ENCODE measurements at regions not wholly inside any gene's neighbourhood (a gene's known extent, or its start where the extent isn't known, plus 50 kb on each side); places are given as distances from the start of the nearest gene placed in this dataset.

DNA sequence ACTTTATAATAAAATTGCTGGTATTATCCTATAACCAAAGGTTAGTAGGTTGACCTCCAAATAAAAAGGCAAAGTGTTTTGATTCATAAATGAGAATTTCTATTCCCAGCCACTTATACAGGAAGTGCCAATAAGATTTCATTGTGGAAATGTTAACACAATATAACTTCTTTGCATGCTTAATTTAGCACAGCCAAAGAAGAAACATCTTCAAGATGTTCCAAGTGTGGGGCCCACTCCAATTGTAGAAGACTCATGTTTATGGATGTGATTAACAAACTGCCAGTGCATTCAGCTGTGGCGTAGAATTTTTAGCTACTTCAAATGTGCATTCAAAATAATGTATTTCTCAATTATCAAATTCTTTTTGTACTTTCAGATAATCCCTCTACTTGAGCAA lies 402.3 kb downstream of the DEPDC1B start:
- WGBS, 2 donors = 73 to 80% methylated on average over 1 of the region's 1 CpG
- H3K27ac ChIP-seq (ENCODE audit: low read depth in 1 of 2, low read length in 1 of 2) = no peak overlapping the region
- no peaks in the 10 kb centered on the region for H3K4me1 ChIP-seq (ENCODE audit: control insufficient read depth in 5 of 5, insufficient read depth in 5 of 5, low read length in 5 of 5)
- ATAC-seq (ENCODE audit: insufficient read depth, low FRiP score) = no peak
- peaks cover 0 to 3% (median 0%) of the 10 kb centered on the region in 4 donors for H3K9me3 ChIP-seq (ENCODE audit: control insufficient read depth in 4 of 4, insufficient read depth in 3 of 4, low read length in 3 of 4)
- no peak overlapping the region for H3K4me3 ChIP-seq
- TF ChIP-seq, protein P1, sequence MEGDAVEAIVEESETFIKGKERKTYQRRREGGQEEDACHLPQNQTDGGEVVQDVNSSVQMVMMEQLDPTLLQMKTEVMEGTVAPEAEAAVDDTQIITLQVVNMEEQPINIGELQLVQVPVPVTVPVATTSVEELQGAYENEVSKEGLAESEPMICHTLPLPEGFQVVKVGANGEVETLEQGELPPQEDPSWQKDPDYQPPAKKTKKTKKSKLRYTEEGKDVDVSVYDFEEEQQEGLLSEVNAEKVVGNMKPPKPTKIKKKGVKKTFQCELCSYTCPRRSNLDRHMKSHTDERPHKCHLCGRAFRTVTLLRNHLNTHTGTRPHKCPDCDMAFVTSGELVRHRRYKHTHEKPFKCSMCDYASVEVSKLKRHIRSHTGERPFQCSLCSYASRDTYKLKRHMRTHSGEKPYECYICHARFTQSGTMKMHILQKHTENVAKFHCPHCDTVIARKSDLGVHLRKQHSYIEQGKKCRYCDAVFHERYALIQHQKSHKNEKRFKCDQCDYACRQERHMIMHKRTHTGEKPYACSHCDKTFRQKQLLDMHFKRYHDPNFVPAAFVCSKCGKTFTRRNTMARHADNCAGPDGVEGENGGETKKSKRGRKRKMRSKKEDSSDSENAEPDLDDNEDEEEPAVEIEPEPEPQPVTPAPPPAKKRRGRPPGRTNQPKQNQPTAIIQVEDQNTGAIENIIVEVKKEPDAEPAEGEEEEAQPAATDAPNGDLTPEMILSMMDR (IDR thresholded peaks at IDR 0.05; ENCODE audit: control extremely low read depth, extremely low read depth) = no peak
- H3K9ac ChIP-seq (ENCODE audit: insufficient read depth in 1 of 2, low read length in 2 of 2) = no peak overlapping the region
- H3K36me3 ChIP-seq (ENCODE audit: control insufficient read depth in 4 of 4, insufficient read depth in 4 of 4, low read length in 4 of 4) = no peaks in the 10 kb centered on the region
- no peaks in the 10 kb centered on the region for H3K27me3 ChIP-seq (ENCODE audit: control insufficient read depth in 3 of 3, insufficient read depth in 3 of 3, low read length in 2 of 3)
- no peak for DNase-seq

DNA sequence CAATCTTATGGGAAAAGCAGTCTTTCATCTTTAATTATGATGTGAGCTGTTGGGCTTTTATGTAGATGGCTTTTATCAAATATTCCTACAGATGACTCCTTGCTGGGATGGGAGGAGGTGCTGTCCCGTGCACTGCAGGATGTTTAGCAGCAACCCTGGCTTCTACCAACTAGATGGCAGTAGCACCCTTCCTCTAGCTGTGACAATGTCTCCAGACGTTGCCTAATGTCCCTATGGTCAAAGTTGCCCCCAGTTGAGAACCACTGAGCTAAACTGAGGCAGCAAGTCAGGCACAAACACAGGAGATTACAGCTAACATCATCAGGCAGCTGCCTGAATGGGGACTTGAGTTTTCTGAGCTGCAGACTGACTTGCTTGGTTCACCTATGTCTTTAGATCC lies 401.9 kb upstream of the PDE4D start:
- no peak for ATAC-seq (ENCODE audit: insufficient read depth, low FRiP score)
- 8 to 10% methylated on average over 2 of the region's 2 CpGs for WGBS, 2 donors

DNA sequence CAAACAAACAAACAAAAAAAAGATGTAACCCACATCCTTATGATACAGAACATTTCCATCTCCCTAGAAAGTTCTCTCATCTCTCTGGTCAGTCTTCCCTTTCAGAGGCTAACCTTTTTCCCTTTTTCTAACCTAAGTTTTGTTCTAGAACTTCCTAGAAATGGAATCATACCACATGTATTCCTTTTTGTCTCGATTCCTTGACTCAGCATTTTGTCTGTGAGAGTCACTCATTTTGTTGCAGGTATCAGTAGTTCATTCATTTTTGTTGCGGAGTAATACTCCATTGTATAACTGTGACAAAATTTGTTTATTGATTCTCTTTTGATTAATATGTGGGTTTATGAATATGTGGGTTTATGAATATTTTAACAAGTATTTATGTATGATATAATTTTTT lies 400.0 kb upstream of the PDE4D start:
- 89 to 96% methylated on average over 2 of the region's 2 CpGs for WGBS, 2 donors
- H3K27me3 ChIP-seq (ENCODE audit: control insufficient read depth in 3 of 3, insufficient read depth in 3 of 3, low read length in 2 of 3) = no peaks in the 10 kb centered on the region
- H3K9ac ChIP-seq (ENCODE audit: insufficient read depth in 1 of 2, low read length in 2 of 2) = no peak overlapping the region
- no peaks in the 10 kb centered on the region for H3K9me3 ChIP-seq (ENCODE audit: control insufficient read depth in 4 of 4, insufficient read depth in 3 of 4, low read length in 3 of 4)
- no peak for DNase-seq
- H3K36me3 ChIP-seq (ENCODE audit: control insufficient read depth in 4 of 4, insufficient read depth in 4 of 4, low read length in 4 of 4) = no peaks in the 10 kb centered on the region
- H3K4me1 ChIP-seq (ENCODE audit: control insufficient read depth in 5 of 5, insufficient read depth in 5 of 5, low read length in 5 of 5) = no peaks in the 10 kb centered on the region
- no peak overlapping the region for H3K27ac ChIP-seq (ENCODE audit: low read depth in 1 of 2, low read length in 1 of 2)
- H3K4me3 ChIP-seq = no peak overlapping the region
- TF ChIP-seq, protein P1 (IDR thresholded peaks at IDR 0.05; ENCODE audit: control extremely low read depth, extremely low read depth) = no peak
- ATAC-seq (ENCODE audit: insufficient read depth, low FRiP score) = no peak

More for the DNA sequence above, 401.9 kb upstream of the PDE4D start:
- Histone ChIP-seq H3K9me3 (ENCODE audit: control insufficient read depth in 4 of 4, insufficient read depth in 3 of 4, low read length in 3 of 4) (peaks cover 0 to 3% (median 0%) of the 10 kb centered on the region in 4 donors), H3K36me3 (ENCODE audit: control insufficient read depth in 4 of 4, insufficient read depth in 4 of 4, low read length in 4 of 4) (no peaks in the 10 kb centered on the region), H3K4me1 (ENCODE audit: control insufficient read depth in 5 of 5, insufficient read depth in 5 of 5, low read length in 5 of 5) (no peaks in the 10 kb centered on the region), H3K9ac (ENCODE audit: insufficient read depth in 1 of 2, low read length in 2 of 2) (no peak overlapping the region), H3K27ac (ENCODE audit: low read depth in 1 of 2, low read length in 1 of 2) (no peak overlapping the region), H3K27me3 (ENCODE audit: control insufficient read depth in 3 of 3, insufficient read depth in 3 of 3, low read length in 2 of 3) (no peaks in the 10 kb centered on the region), H3K4me3 (no peak overlapping the region)
- peak in 2 of 3 donors; percentile 3 to 10 for DNase-seq
- TF ChIP-seq, protein P1 (IDR thresholded peaks at IDR 0.05; ENCODE audit: control extremely low read depth, extremely low read depth) = no peak

DNA sequence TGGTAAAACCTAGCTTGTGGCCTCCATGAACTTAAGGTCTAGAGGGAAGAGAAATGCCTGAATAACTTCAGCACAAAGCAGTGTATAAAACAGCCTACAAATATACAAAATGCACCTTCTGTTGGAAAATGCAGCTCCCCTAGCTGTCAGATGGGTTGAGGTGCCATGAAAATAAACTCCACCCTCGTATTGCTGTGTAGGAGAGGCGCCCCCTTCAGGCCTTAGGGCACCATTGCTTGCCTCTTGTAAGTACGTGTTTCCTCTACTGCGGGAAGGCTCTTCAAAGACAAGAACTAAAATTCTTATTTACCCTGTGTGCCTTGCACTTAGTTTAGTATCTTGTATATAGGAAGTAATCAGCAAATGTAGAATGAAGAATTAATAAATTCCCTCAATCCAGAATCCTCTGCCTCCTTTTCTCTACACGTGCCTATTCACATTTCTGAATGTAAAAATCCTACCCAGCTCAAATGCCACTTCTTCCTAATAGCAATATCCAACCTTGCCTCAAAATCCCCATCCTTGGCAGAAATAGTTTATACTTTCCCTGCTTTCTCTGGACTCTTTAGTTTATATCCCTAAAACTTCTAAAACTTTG lies 393.7 kb upstream of the PDE4D start:
- 40 to 44% methylated on average over 5 of the region's 5 CpGs for WGBS, 2 donors
- ATAC-seq (ENCODE audit: insufficient read depth, low FRiP score) (peak; percentile 83), DNase-seq (peak in 2 of 3 donors; percentile 9 to 41)
- Histone ChIP-seq H3K4me1 (ENCODE audit: control insufficient read depth in 5 of 5, insufficient read depth in 5 of 5, low read length in 5 of 5) (no peaks in the 10 kb centered on the region), H3K9ac (ENCODE audit: insufficient read depth in 1 of 2, low read length in 2 of 2) (no peak overlapping the region), H3K4me3 (no peak overlapping the region), H3K9me3 (ENCODE audit: control insufficient read depth in 4 of 4, insufficient read depth in 3 of 4, low read length in 3 of 4) (no peaks in the 10 kb centered on the region), H3K27ac (ENCODE audit: low read depth in 1 of 2, low read length in 1 of 2) (no peak overlapping the region), H3K27me3 (ENCODE audit: control insufficient read depth in 3 of 3, insufficient read depth in 3 of 3, low read length in 2 of 3) (no peaks in the 10 kb centered on the region), H3K36me3 (ENCODE audit: control insufficient read depth in 4 of 4, insufficient read depth in 4 of 4, low read length in 4 of 4) (no peaks in the 10 kb centered on the region)
- TF ChIP-seq, protein P1 (IDR thresholded peaks at IDR 0.05; ENCODE audit: control extremely low read depth, extremely low read depth) = peak; percentile 28

Data from lung (tissue), 11 donors.